GM12872 (cell line): ENCODE measurements at regions not wholly inside any gene's neighbourhood (a gene's known extent, or its start where the extent isn't known, plus 50 kb on each side); places are given as distances from the start of the nearest gene placed in this dataset.

Source experiments
- CTCF ChIP-seq: IDR thresholded peaks from 3 replicates; pipeline ENCODE4 v1.5.1; 2011; ENCODE audit warnings: low read depth, mild to moderate bottlenecking, low read length, moderate library complexity; ENCODE audit not compliant: insufficient read depth

GRCh38 chr3:30496066-30496966 is 110.1 kb upstream of the TGFBR2 start:
- no peak for TF ChIP-seq CTCF

- no peak for TF ChIP-seq CTCF
Measured at GRCh38 chr3:30498587-30498967, 107.8 kb upstream of the TGFBR2 start.

GRCh38 chr3:30500666-30501399 is 105.6 kb upstream of the TGFBR2 start:
- TF ChIP-seq CTCF = no peak

GRCh38 chr3:30501526-30501925 is 104.9 kb upstream of the TGFBR2 start:
- TF ChIP-seq CTCF = no peak

- no peak for TF ChIP-seq CTCF
Measured at GRCh38 chr3:30502051-30502741, 104.2 kb upstream of the TGFBR2 start.

GRCh38 chr3:30502742-30503073 is 103.7 kb upstream of the TGFBR2 start:
- TF ChIP-seq CTCF = no peak

- no peak for TF ChIP-seq CTCF
Measured at GRCh38 chr3:30503446-30503845, 103.0 kb upstream of the TGFBR2 start.
